Lower lobe of right lung (tissue), 2 donors: ENCODE measurements at regions not wholly inside any gene's neighbourhood (a gene's known extent, or its start where the extent isn't known, plus 50 kb on each side); places are given as distances from the start of the nearest gene placed in this dataset.

Experiments
- ATAC-seq, 2 donors: fragments of 200-7000 bp; cut with Tn5 transposase; one replicate each; pipeline ENCODE4 v1.9.1; 2020 to 2022; ENCODE audit warnings: mild to moderate bottlenecking in 2 of 2, moderate library complexity in 2 of 2
- DNase-seq: peaks from one replicate; pipeline ENCODE4 v3.0.0-alpha.2; 2020
- H3K27ac ChIP-seq: fragments of 200-600 bp; one replicate; pipeline ENCODE4 v1.8.0; 2022
- H3K27me3 ChIP-seq: fragments of 200-600 bp; one replicate; pipeline ENCODE4 v1.8.0; 2022; ENCODE audit warnings: low read depth
- H3K36me3 ChIP-seq: fragments of 200-600 bp; one replicate; pipeline ENCODE4 v1.8.0; 2022; ENCODE audit warnings: mild to moderate bottlenecking
- H3K4me1 ChIP-seq: fragments of 200-600 bp; one replicate; pipeline ENCODE4 v1.8.0; 2022
- H3K4me3 ChIP-seq: fragments of 200-600 bp; one replicate; pipeline ENCODE4 v1.8.0; 2022; ENCODE audit warnings: mild to moderate bottlenecking
- H3K9me3 ChIP-seq: fragments of 200-600 bp; one replicate; pipeline ENCODE4 v1.8.0; 2022
- intact Hi-C: fragments of 100-400 bp; cut with DNase I; formaldehyde crosslinking; loops from one replicate; pipeline ENCODE4 v1.11.0; 2022
- TF ChIP-seq, protein P1 (sequence below): fragments of 200-600 bp; IDR thresholded peaks from one replicate; pipeline ENCODE4 v1.8.0; 2022; ENCODE audit warnings: antibody characterized with exemption, mild to moderate bottlenecking
- donor health status: DM: no; HTN: yes; CAD: no; lungs with severe emphysema.

DNA sequence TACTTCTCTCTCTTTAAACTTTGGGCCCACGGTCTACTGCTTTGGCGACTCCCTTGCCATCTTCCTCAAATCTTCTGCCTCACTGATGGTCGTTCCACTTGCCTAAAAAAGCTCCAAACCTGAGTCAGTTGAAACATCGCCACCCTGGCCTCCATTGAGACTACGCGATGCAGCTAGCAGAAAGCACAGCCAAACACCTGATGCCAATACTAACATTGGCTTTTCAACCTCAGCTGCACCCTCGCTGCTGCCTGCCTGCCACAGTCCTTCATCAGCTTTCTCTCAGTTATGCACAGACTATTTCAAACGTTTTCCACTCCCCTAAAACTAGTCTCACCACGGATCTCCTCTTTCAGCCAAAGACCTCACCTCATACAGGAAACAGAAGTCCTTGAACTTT is 214.2 kb upstream of the TMCO5A start:
- no peaks in the 10 kb centered on the region for H3K4me1 ChIP-seq
- no peaks in the 10 kb centered on the region for H3K9me3 ChIP-seq
- no peak overlapping the region for H3K4me3 ChIP-seq
- intact Hi-C loops, result no loop called here
- no peak for ATAC-seq
- no peaks in the 10 kb centered on the region for H3K27me3 ChIP-seq
- no peaks in the 10 kb centered on the region for H3K36me3 ChIP-seq
- no peak for DNase-seq
- TF ChIP-seq, protein P1, sequence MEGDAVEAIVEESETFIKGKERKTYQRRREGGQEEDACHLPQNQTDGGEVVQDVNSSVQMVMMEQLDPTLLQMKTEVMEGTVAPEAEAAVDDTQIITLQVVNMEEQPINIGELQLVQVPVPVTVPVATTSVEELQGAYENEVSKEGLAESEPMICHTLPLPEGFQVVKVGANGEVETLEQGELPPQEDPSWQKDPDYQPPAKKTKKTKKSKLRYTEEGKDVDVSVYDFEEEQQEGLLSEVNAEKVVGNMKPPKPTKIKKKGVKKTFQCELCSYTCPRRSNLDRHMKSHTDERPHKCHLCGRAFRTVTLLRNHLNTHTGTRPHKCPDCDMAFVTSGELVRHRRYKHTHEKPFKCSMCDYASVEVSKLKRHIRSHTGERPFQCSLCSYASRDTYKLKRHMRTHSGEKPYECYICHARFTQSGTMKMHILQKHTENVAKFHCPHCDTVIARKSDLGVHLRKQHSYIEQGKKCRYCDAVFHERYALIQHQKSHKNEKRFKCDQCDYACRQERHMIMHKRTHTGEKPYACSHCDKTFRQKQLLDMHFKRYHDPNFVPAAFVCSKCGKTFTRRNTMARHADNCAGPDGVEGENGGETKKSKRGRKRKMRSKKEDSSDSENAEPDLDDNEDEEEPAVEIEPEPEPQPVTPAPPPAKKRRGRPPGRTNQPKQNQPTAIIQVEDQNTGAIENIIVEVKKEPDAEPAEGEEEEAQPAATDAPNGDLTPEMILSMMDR, result no peak
- H3K27ac ChIP-seq, result no peak overlapping the region

DNA sequence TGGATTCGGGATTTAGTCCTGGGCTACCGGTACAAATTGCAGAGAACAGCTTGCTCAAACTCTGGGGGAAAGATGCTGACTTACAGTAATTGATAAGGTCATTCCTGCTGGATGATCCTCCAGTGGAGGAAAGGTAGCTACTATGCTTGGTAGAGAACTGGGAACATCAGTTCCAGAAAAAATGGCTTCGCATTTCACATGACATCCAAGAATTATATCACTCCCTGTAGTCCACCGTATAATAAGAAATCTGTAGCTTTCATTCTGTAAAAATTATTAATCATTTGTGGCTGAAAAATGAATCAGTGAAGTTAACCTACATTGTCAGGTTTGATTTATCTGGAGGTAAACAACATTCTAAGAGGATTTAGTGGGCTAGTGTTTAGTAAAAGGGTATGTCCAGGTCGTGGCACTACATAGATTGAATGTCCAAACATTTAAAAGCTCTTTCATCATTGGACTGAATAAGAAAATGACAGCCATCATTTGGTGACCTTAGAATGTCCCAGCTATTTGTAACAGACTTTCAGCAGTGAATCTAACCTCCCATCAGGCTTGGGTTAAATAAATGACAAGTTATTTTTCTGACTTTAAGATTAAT is 203.2 kb upstream of the TMCO5A start:
- intact Hi-C loops, result no loop called here
- TF ChIP-seq, protein P1, result no peak
- Histone ChIP-seq H3K4me3 (no peak overlapping the region), H3K27me3 (no peaks in the 10 kb centered on the region), H3K4me1 (no peaks in the 10 kb centered on the region), H3K9me3 (no peaks in the 10 kb centered on the region), H3K27ac (no peak overlapping the region), H3K36me3 (no peaks in the 10 kb centered on the region)
- ATAC-seq (no peak), DNase-seq (no peak)

DNA sequence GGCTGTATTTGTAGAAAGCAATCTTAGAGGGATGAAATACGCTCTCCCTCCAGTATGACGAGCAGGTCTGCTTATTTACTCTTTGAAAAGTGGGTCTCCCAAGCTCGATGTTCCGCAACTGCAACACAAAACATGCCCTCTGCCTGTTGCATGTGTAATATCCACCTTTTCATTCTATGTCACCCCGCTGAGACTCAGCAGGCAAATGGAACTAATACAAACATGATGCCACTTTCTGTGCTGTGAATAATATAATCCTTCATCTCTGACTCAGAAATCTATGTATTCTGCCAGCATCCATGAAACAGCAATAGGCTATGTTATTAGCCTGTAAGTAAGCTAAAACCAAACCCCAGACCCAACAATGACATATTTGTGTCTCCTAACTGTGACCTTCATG is 200.8 kb upstream of the TMCO5A start:
- Histone ChIP-seq H3K27me3 (no peaks in the 10 kb centered on the region), H3K36me3 (no peaks in the 10 kb centered on the region), H3K4me3 (no peak overlapping the region), H3K27ac (no peak overlapping the region), H3K4me1 (no peaks in the 10 kb centered on the region), H3K9me3 (no peaks in the 10 kb centered on the region)
- intact Hi-C loops, result no loop called here
- DNase-seq (no peak), ATAC-seq (no peak)
- TF ChIP-seq, protein P1, result no peak

DNA sequence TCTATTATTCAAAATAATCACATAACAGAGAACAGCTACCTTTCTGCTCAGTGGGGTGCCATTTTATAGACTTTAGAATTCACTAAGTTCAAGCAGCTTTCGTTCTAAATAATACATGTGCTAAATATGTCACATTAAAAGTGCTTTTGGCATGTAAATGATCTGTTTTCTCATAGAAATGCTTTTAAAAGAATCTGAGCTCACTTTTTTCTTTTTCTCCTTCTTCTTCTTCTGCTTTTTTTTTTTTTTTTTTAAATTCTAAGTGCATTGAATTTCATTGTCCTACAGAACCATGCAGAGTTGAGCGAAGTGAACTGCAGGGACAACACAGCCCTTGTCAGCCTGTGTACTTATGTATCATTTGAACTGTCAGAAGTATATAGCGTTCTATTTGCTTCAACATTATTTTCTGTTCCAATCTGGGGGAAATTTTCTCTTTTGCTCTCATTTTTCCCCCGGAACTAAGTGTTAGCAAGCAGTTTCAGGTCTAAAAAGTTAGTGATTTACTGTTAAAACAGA is 193.8 kb upstream of the TMCO5A start:
- ATAC-seq, result no peak
- Histone ChIP-seq H3K27ac (no peak overlapping the region), H3K4me3 (no peak overlapping the region), H3K4me1 (no peaks in the 10 kb centered on the region), H3K27me3 (no peaks in the 10 kb centered on the region), H3K9me3 (no peaks in the 10 kb centered on the region), H3K36me3 (no peaks in the 10 kb centered on the region)
- no peak for DNase-seq
- intact Hi-C loops, result no loop called here
- TF ChIP-seq, protein P1, result no peak

DNA sequence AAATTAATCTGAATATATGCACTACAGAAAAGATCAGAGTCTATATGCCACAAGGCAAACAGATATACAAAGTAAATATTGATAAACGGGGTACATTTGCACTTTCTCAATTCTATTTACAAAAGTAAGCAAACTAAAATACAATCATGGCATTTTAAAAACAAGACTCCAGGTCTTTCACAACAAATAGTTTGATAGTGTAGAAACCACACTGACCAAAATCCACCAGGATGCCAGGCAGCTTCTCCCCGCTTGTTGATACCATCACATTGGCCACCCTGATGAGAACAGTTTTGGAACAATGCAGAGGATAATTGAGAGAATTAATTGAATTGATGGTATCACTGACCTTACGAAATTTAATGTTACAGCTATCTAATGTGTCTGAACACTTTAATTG is 190.6 kb upstream of the TMCO5A start:
- H3K4me3 ChIP-seq, result no peak overlapping the region
- ATAC-seq (no peak), DNase-seq (no peak)
- intact Hi-C loops, result no loop called here
- no peaks in the 10 kb centered on the region for H3K27me3 ChIP-seq
- peaks cover 3% of the 10 kb centered on the region for H3K9me3 ChIP-seq
- no peak overlapping the region for H3K27ac ChIP-seq
- TF ChIP-seq, protein P1, result no peak
- H3K4me1 ChIP-seq, result no peaks in the 10 kb centered on the region
- no peaks in the 10 kb centered on the region for H3K36me3 ChIP-seq
